Ishikawa (cell line): ENCODE measurements at regions not wholly inside any gene's neighbourhood (a gene's known extent, or its start where the extent isn't known, plus 50 kb on each side); places are given as distances from the start of the nearest gene placed in this dataset.

Experiments
- CEBPB ChIP-seq: IDR thresholded peaks from 2 replicates; pipeline ENCODE4 v1.6.1; 2012
- CREB1 ChIP-seq: IDR thresholded peaks from 2 replicates; pipeline ENCODE4 v1.6.1; 2012; ENCODE audit warnings: low read depth
- EGR1 ChIP-seq: IDR thresholded peaks from 2 replicates; pipeline ENCODE4 v1.6.1; 2012
- EP300 ChIP-seq: IDR thresholded peaks from 2 replicates; pipeline ENCODE4 v1.6.1; 2012; ENCODE audit warnings: borderline replicate concordance
- FOXM1 ChIP-seq: IDR thresholded peaks from 2 replicates; pipeline ENCODE4 v1.6.1; 2012; ENCODE audit warnings: low read depth, borderline replicate concordance
- MAX ChIP-seq: IDR thresholded peaks from 2 replicates; pipeline ENCODE4 v1.6.1; 2012
- NFIC ChIP-seq: IDR thresholded peaks from 2 replicates; pipeline ENCODE4 v1.6.1; 2012
- RAD21 ChIP-seq: IDR thresholded peaks from 2 replicates; pipeline ENCODE4 v1.6.1; 2012; ENCODE audit warnings: low read depth
- REST ChIP-seq: IDR thresholded peaks from 2 replicates; pipeline ENCODE4 v1.6.1; 2012; ENCODE audit warnings: low read depth, mild to moderate bottlenecking
- TAF1 ChIP-seq: IDR thresholded peaks from 2 replicates; pipeline ENCODE4 v1.6.1; 2012; ENCODE audit warnings: low read depth, mild to moderate bottlenecking
- TCF12 ChIP-seq: IDR thresholded peaks from 2 replicates; pipeline ENCODE4 v1.6.1; 2012; ENCODE audit warnings: low read depth
- TEAD4 ChIP-seq: IDR thresholded peaks from 2 replicates; pipeline ENCODE4 v1.6.1; 2012
- USF1 ChIP-seq: IDR thresholded peaks from 2 replicates; pipeline ENCODE4 v1.6.1; 2012
- YY1 ChIP-seq: IDR thresholded peaks from 2 replicates; pipeline ENCODE4 v1.6.1; 2012; ENCODE audit warnings: low read depth
- ZBTB7A ChIP-seq: IDR thresholded peaks from 2 replicates; pipeline ENCODE4 v1.6.1; 2012; ENCODE audit warnings: low read depth

- no peak for TF ChIP-seq EGR1
- TF ChIP-seq TAF1: no peak
- no peak for TF ChIP-seq USF1
- TF ChIP-seq TEAD4: peak; percentile 49; the same call in 1 of the 2 replicates
- TF ChIP-seq YY1: no peak
- peak; percentile 66; the same call in 1 of the 2 replicates for TF ChIP-seq EP300
- TF ChIP-seq REST: no peak
- TF ChIP-seq RAD21: no peak
- TF ChIP-seq NFIC: peak; percentile 64
- no peak for TF ChIP-seq CREB1
- TF ChIP-seq TCF12: peak; percentile 71
Measured at GRCh38 chr2:2950403-2950952, 427.1 kb downstream of the EIPR1 start.

GRCh38 chr2:2947406-2947805 lies 430.2 kb downstream of the EIPR1 start:
- TF ChIP-seq EP300 (no peak), CEBPB (no peak), TAF1 (no peak), TCF12 (no peak), CREB1 (no peak), USF1 (no peak), ZBTB7A (no peak), MAX (no peak), RAD21 (no peak), TEAD4 (no peak), FOXM1 (no peak)

- TF ChIP-seq TAF1 (no peak), NFIC (peak; percentile 55), ZBTB7A (no peak), FOXM1 (peak; percentile 65), CEBPB (0 out of 2 replicates have a peak, but pooled peaks have one; percentile 4), TEAD4 (peak; percentile 56), EGR1 (no peak), USF1 (no peak), YY1 (no peak), TCF12 (peak; percentile 86), MAX (no peak), EP300 (peak; percentile 83), CREB1 (no peak), RAD21 (peak; percentile 12; the same call in 1 of the 2 replicates), REST (no peak)
Measured at GRCh38 chr2:2942906-2943305, 434.7 kb downstream of the EIPR1 start.

GRCh38 chr2:2942225-2942624 lies 435.4 kb downstream of the EIPR1 start:
- TF ChIP-seq CEBPB (no peak), NFIC (peak; percentile 75)

- TF ChIP-seq YY1: no peak
- TF ChIP-seq TEAD4: no peak
- TF ChIP-seq CEBPB: no peak
- no peak for TF ChIP-seq FOXM1
- TF ChIP-seq TAF1: no peak
- no peak for TF ChIP-seq EP300
- no peak for TF ChIP-seq CREB1
- TF ChIP-seq USF1: no peak
- no peak for TF ChIP-seq REST
- no peak for TF ChIP-seq EGR1
- no peak for TF ChIP-seq ZBTB7A
- TF ChIP-seq MAX: no peak
- no peak for TF ChIP-seq NFIC
- no peak for TF ChIP-seq RAD21
- TF ChIP-seq TCF12: no peak
Measured at GRCh38 chr2:2941205-2941604, 436.4 kb downstream of the EIPR1 start.
